VCaP (cell line): ENCODE measurements at regions not wholly inside any gene's neighbourhood (a gene's known extent, or its start where the extent isn't known, plus 50 kb on each side); places are given as distances from the start of the nearest gene placed in this dataset.

Experiments
- H3K27ac ChIP-seq: fragments of 450-650 bp; 2 replicates; pipeline ENCODE4 v1.5.1; 2017
- CTCF ChIP-seq: fragments of 450-650 bp; conservative IDR thresholded peaks from 2 replicates; pipeline ENCODE4 v1.5.1; 2017; ENCODE audit warnings: mild to moderate bottlenecking, moderate library complexity

GRCh38 chr15:70362886-70363285 lies 265.2 kb upstream of the TLE3 start:
- H3K27ac ChIP-seq = no peak overlapping the region
- peak; percentile 70 for TF ChIP-seq CTCF

- H3K27ac ChIP-seq = no peak overlapping the region
- no peak for TF ChIP-seq CTCF
These were observed 264.6 kb upstream of the TLE3 start for GRCh38 chr15:70362350-70362749.

- no peak overlapping the region for H3K27ac ChIP-seq
- no peak for TF ChIP-seq CTCF
These were observed 264.2 kb upstream of the TLE3 start for GRCh38 chr15:70361891-70362290.

GRCh38 chr15:70361106-70361505 lies 263.4 kb upstream of the TLE3 start:
- H3K27ac ChIP-seq = no peak overlapping the region
- no peak for TF ChIP-seq CTCF

- TF ChIP-seq CTCF = no peak
- no peak overlapping the region for H3K27ac ChIP-seq
These were observed 261.3 kb upstream of the TLE3 start for GRCh38 chr15:70358871-70359647.

- TF ChIP-seq CTCF = no peak
These were observed 260.5 kb upstream of the TLE3 start for GRCh38 chr15:70358011-70358819.

GRCh38 chr15:70357453-70357852 lies 259.7 kb upstream of the TLE3 start:
- no peak for TF ChIP-seq CTCF
- H3K27ac ChIP-seq = no peak overlapping the region

More at GRCh38 chr15:70358011-70358819, 260.5 kb upstream of the TLE3 start:
- H3K27ac ChIP-seq = no peak overlapping the region
